NCI-H187 treated with DMSO at 0.1 percent for 48 hours (cell line): ENCODE measurements at regions not wholly inside any gene's neighbourhood (a gene's known extent, or its start where the extent isn't known, plus 50 kb on each side); places are given as distances from the start of the nearest gene placed in this dataset.
"Not testable (repeated sequence)": the region's sequence is repeated elsewhere in the genome, so short reads cannot be mapped to it uniquely, and the experiment has no call there.

Source experiments
- DNase-seq: peaks from one replicate; lab custom pipeline; 2025; lab: John Stamatoyannopoulos, UW

DNA sequence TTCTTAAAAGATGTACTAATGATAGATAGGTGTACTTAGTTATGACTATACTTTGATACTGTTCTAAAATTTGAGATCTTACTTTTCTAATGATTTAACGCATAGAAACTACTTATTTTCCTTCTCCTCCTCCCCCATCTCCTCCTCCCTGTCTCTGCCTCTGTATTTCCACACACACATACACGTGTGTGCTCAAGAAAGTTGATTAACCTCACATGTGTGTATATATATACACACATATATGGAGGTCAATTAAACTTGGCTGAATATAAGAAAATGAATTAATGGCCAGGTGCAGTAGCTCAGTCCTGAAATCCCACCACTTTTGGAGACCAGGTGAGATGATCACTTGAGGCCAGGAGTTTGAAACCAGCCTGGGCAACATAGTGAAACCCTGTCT is 362.7 kb upstream of the SYT1 start:
- DNase-seq, result no peak

DNA sequence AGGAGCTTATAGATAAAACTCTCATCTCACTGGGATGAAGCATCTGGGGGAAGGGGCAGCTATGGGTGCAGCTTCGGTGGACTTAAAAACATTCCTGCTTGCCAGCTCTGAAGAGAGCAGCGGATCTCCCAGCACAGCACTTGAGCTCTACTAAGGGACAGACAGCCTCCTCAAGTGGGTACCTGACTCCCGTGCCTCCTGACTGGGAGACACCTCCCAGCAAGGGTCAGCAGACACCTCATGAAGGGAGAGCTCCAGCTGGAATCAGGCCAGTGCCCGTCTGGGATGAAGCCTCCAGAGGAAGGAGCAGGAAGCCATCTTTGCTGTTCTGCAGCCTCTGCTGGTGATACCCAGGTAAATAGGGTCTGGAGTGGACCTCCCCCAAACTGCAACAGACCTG is 345.2 kb upstream of the SYT1 start:
- no peak for DNase-seq

DNA sequence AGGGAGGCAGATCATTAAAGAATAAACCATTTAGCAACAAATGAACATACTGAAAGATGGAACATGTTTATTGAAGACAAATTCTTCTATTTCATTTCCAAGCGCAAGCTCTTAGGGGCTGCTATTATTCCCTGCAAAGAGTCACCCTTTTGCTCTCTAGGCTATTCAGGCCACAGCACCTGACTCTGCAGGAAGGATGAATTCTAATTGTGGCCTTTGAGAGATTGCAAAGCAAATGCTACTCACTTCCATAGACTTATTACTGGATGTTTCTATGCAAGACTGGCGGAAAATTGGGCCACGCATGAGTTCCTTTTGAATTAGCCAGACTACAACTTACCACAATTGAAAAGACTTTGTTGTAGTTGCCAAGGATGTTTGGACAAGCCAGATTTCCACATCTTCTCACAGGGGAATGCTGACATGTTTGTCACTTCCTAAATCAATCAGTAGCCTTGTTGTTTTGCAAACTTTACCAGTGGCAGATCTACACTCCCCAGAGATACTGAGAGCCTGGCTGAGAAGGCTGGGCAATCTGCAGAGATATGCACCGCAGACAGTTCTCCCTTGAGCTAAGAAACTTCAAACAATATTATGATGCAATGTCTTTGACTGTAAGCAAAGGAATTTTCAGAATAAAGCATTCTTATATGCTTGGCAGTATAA is 334.3 kb upstream of the SYT1 start:
- peak; percentile 21 for DNase-seq

DNA sequence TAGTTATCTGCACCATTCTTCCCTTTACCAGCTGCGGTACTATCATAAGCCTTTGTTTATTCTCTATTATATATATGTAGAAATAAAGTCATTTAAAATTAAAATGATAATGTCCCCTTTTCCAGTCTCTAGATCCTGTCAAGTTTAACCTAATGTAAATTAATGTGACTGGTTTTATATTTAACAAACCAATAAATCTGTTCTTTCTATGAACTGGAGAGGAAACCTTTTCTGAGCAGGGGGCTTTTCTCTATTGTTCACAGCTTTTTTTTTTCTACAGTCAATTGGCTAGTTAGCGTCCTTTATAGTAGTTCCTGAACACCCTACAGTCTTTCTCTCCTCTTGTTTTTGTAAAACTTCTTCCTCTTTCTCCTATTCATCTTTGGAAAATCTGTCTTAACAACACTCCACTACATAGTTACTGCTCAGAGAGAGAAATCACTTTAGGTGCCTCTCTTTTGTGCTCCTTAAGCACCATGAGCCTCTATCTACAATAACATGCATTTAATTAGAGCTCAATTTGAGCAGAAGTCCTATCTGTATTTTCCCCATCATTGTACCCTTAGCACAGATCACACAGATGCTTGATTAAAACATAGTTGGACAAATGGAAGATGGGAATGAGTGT is 332.6 kb upstream of the SYT1 start:
- DNase-seq, result no peak

DNA sequence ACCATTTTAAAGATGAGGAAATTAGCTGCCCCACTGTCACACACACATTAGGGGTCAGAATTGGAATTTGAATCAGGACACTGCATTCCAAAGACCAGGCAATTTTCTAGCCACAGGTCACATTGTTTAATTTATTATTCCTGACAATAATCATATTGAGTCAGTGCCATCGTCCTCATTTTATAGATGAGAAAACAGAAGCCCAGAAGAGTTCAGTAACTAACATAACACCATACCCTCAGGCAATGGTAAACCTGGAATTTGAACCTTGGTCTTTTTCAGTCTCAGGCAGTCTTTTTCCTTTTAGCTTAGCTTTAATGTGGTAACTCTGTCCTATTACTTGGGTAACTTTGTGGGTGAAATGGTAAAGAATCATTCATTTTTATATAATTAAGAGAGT is 330.3 kb upstream of the SYT1 start:
- DNase-seq, result no peak

DNA sequence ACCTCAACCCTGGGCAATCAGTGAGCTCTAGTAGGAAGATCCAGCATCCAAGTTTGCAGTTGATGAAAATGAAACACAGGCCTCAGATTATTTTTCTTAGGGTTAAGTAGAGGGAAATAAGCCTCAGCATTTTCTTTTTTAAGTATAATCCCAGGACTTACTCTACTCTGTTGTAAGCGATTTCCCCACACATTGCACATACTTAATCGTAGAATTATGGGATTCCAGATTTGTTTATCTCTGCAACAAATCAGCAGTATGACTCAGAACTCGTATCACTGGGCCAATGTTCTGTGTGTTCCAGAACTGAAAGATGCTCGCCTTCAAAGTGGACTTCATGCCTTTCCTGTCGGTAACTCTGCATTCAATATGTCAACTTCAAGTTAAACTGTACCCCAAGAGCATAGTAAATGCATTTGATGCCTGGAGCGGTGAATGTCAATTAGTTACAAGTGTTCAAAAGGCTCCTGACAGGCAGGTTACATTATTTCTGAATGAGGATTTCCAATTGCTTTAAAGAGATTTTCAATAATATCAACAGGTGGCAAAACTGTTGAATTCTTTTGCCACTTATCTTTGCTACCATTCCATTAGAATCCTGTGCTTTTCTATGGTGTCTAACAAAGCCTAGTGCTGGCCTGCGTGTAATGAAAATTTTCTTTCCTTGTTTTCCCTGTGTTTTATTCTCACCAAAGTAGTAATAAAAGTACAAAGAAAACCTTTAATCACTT is 323.8 kb upstream of the SYT1 start:
- no peak for DNase-seq

DNA sequence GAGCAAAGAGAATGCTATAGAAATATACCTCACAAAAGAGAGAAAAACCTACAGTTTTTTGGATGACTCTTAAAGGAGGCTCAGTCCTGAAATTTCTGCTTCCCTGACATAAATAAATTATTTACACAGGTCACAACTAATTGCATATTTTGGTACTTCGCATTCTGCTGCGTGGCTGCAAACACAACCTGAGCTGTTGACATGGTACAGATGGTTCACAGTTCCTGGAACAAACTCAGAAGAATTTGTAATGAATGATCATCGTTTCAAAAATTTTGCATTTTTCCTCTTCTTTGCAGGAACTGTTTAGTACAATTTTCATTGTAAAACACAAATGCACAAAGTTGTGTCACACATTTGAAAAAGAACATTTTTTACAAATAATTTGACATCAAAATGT is 313.7 kb upstream of the SYT1 start:
- DNase-seq, result no peak

DNA sequence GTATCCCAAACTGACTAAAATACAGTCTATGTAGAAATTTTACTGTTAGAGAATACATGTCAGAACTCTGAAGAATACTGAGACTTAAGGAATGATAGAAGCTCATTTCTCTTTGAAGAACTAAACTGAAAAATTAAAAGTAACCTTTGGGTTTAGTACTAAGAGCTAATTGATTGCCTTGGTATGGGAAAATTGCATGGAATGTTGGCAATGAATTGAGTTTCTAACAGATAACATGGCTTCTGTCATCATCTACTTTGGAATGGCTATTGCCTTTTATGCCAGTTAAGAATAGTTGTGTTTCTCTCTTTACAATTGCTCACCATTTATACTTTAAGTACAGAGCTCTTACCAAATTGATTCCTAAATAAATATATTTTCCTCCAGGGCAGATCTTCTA is 308.8 kb upstream of the SYT1 start:
- DNase-seq, result no peak

DNA sequence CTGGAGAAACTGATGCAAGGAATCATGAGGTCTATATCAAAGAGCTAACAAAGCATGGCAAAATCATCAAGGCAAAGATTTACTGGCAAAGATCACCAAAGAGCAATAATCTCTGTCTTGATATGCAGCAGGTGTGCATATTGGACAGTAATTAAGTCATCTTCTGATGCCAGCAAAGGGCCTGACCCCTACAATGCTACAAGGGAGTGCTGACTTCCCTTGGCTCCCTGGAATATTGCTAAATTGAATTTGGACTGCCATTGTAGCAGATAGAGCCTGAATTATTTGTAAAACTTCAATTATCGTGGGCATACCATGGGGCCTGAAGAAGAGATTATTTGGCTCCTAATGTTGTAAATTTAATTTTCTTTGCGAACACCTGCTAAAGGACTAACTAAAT is 307.9 kb upstream of the SYT1 start:
- no peak for DNase-seq

DNA sequence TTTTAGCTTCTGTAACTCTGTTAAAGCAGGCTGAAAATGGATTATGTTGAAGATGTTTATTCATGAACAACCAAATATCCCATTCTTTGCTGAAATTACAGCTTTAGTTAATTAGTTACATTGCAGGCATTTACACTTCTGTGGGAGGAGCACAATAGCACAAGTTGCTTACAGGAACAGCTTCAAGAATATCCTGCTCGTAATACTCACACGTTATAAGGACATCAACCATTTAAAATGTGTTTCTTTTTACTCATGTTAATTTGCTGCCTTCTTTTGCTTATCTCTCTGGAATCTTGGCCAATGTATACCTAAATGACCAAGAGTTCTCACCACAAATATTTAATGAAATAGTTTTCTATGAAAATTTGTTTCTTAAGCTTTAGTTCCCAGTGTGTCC is 305.2 kb upstream of the SYT1 start:
- DNase-seq, result no peak

DNA sequence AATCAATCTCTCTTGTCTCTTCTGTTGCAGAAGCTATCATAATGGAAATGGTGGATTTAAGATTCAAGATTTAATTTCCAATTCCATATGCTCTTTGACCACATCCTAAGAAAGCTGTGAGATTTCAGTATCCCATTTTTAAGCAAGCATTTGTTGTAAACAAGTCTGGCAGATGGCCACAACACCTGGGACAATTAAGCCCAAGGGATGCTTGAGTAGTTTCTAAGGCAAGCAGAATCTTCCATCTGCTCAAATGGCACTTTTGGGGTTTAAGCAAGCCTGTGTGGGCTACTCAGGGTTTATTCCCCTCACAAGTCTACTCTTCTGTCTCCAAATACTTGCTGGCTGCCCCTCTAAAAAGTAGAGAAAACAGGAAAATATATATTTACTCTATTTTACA is 304.7 kb upstream of the SYT1 start:
- no peak for DNase-seq

DNA sequence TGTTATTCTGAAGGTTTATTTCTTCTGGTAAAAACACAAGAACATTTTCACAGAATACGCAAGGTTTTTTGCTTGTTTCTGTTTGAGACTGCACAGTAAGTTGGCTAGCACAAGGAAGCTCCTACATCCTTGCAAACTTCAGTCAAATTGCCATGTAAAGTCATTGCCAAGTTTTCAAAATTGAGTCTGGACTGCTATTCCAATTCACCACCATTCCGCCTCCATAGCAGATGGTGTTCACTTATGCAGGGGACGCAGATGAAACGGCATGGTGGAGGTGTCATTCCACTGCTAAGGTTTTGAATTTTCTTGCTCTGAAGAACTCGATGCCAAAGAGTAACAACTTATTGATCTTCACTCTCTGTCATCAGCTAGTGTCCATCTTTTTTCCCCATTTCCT is 303.9 kb upstream of the SYT1 start:
- DNase-seq, result no peak

DNA sequence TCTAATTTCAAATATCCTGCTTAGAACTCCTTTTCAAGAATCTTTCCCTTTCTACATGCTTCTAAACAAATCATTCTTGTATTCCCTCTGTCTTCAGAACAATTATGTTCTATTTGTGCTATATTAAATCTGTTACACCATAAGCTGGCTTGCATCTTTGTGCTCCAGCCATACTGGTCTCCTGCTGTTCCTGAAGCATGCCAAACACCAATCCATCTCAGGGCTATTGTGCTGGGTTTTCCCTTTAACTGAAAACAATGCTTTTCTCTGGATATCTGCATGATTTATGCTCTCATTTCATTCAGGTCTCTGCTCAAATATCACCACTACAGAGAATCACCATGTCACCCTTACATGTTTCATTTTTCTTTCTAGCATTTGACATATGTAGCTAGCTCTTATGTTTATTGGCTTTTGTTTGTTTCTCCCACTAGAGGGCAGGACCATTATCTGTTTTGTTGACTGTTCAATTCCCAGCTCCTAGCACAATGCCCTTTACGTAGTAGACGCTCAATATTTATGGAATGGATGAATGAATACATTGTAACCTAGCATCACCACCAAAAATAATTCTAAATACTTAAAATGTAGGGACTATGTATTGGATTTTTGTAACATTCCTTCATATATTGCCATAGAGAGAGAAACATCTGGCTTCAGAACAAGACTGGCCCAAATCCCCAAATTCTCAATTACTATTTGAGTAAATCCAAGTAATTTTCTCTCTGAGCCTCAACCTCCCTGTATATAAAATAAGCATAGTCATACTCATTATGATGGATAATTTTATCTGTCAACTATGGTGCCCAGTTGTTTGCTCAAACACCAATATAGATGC is 302.0 kb upstream of the SYT1 start:
- DNase-seq, result peak; percentile 38

DNA sequence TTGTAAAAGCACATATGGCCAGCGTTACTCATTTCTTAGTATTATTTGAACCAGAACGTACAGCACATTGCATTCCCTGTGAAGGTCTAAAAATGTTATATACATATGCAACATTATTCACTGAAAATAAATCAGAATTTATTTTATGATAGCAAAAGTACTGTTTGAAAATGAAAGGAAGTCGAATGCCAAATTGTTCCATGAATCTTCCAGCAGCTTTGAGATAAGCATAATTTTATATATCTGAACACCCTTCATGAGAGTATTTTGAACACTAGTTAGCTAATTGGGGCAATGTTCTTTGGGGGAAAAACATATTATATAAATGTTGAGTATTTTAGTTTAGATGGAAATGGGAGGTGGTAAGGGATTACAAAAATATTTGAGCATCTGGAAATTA is 300.7 kb upstream of the SYT1 start:
- no peak for DNase-seq

DNA sequence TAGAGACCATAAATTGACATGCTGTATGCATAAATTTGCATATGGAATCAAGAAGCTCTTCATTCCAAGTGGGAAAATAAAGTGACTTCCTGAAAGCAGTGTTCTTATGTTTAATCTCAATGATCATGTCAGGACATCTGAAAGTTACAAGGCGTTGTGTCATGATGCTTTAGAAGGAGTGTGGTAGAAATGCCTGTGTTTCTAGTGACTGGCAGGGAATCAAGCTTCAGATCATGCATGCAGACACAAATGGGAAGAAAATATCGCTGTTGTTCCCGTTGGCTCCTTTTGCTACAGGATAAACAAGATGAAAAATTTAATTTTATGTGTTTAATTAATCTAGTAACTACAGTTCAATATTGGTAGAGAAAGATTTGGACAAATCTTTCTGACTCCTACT is 298.1 kb upstream of the SYT1 start:
- no peak for DNase-seq

DNA sequence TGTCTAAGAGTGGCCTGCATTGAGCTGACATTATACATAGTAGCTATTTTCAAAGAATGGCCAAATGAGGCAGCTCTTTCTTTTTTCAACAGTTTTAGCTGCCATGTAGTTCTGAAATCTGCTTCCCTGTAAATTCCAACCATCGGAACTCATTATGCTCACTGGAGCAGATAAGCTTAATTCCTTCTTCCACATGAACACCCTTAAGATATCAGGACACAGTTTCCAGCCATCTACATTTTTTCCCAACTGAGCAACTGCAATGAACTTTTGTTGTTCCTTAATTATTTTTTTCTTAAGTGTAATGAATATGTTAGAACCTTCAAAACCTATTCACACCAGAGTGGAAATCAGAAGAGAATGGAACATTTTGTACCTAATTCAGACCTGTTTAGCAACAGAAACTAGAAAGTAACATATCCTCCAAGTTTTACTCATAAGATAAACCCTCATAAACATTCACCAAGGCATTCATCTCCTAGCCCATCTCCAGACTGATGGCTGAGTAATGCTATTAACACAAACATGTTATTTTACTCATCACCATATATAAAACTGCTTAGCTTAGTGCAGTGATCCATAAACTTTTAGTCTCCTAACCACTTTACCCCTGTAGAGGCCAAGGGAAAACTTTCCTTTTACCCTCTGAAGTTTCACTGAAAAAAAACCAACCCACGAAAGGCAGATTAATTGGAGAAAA is 296.1 kb upstream of the SYT1 start:
- DNase-seq, result no peak

DNA sequence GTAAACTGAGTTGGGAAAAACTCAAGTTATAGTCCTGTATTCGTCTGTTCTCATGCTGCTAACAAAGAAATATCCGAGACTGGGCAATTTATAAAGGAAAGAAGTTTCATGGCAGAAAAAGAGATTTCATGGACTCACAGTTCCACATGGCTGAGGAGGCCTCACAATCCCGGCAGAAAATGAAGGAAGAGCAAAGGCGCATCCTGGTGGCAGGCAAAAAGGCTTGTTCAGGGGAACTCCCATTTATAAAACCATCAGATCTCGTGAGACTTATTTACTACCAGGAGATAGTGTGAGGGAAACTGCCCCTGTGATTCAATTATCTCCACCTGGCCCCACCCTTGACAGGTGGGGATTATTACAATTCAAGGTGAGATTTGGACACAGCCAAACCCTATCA is 292.6 kb upstream of the SYT1 start:
- no peak for DNase-seq

DNA sequence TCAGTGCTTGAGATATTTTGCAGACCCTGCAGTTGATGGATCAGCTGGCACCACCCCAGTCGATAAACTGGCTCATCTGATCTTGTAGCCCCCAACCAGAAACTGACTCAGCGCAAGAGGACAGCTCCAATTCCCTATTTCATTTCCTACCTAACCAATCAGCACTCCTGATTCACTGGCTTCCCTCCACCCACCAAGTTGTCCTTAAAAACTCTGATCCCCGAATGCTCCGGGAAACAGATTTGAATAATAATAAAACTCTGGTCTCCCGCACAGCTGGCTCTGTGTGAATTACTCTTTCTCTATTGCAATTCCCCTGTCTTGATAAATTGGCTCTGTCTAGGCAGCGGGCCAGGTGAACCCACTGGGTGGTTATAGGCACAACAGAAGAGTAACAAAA is 289.4 kb upstream of the SYT1 start:
- DNase-seq, result not testable (repeated sequence)

DNA sequence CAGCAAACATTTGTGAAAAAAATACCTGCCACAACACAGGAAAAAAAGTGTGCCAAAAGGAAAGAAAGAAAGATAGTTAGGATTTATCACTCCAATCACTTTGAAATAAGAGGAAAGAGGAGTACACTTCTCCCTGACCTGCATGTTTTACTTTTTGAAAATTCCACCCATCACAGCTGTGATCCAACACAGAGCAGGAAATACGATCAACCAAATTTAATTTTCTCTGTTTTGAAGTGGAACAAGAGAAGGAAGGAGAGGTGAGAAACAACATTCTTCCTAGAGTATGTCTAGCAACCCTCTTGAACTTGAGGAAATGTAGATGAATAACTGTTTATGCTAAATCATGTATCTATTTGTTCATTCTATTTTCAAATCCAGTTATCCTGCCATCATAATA is 284.7 kb upstream of the SYT1 start:
- no peak for DNase-seq

DNA sequence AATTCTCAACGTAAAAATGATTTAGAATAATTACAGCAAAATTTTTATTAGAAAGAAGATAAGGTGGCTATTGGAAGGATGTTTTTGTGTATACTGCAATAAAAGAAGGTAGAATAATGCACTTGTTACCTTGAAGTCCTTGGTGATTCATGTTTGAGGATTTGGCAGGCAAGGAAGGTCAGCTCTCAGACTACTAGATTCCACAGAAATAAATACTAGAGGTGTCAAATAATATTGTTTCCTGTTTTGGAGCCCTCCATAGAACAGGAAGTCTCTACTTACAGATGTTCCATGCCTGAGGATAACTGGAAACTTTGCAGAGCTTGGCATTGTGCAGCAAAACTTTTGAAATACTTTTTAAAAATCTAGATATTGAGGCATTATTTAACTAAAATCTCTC is 284.3 kb upstream of the SYT1 start:
- no peak for DNase-seq

DNA sequence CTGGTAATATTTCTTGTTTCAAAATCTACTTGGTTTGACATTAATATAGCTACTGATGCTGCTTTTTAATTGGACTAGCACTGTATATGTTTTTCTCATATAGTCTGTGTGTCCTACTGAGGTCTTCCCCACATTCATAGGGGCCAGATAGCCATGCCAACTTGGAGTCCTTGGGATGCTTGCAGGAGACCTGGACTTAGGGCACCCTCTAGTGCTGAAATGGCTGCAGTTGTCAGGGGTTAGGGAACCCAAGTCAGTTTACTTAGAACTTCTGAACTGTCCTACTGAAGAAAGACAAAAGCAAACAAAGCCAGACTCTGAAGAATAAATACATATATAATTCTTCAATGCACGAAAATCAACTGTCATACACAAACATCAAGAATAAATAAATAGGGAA is 279.9 kb upstream of the SYT1 start:
- no peak for DNase-seq

DNA sequence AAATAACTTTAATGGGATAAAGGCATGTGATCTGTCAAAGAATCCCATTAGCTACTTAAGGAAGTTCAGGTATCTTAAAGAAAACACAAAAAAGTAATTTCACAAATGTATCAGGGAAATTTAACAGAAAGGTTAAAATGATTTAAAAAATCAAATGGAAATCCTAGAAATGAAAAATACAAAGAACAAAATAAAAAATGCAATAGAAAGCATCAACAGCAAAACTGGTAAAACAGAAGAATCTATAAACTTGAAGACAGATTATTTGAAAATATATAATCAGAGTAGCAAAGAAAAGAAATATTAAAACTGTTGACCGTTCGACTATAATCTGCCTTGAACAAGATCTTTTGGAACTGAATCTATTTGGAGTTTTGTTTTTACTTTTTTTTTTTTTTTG is 279.4 kb upstream of the SYT1 start:
- no peak for DNase-seq
